ENCODE measurements at regions not wholly inside any gene's neighbourhood (a gene's known extent, or its start where the extent isn't known, plus 50 kb on each side); places are given as distances from the start of the nearest gene placed in this dataset.
"Not testable (repeated sequence)": the region's sequence is repeated elsewhere in the genome, so short reads cannot be mapped to it uniquely, and the experiment has no call there.

DNA sequence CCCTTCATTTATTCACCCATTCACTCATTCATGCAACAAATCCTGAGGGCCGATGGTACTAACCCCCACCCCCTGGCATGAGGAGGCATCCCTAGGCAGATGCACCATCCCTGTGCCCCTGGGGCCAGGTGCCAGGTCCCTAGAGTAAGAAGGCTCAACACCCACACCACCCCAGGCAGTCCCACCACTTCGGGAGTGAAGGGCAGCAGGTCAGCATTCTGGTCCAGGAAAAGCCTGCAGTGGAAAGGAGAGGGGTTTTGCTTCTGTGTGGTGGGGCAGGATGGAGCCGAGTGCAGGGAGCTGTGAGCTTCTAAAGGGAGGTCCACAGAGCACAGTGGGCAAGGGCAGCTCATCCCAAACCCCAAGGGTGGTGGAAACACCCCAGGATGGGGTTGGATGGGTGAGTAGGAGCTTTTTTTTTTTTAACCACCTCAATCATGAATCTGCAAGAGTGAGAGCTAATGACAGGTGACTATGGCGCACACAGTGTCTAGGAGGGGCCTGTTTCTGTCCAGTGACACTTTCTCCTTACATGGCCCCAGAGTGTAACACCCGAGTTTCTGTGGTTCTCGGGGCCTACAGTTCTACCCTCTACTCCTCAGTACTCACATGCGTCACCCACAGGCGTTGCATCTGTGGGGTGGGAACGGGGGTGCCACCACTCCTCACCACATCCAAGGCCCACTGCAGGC is 414.3 kb downstream of the TMEM121 start:
- TF ChIP-seq, protein P1, sequence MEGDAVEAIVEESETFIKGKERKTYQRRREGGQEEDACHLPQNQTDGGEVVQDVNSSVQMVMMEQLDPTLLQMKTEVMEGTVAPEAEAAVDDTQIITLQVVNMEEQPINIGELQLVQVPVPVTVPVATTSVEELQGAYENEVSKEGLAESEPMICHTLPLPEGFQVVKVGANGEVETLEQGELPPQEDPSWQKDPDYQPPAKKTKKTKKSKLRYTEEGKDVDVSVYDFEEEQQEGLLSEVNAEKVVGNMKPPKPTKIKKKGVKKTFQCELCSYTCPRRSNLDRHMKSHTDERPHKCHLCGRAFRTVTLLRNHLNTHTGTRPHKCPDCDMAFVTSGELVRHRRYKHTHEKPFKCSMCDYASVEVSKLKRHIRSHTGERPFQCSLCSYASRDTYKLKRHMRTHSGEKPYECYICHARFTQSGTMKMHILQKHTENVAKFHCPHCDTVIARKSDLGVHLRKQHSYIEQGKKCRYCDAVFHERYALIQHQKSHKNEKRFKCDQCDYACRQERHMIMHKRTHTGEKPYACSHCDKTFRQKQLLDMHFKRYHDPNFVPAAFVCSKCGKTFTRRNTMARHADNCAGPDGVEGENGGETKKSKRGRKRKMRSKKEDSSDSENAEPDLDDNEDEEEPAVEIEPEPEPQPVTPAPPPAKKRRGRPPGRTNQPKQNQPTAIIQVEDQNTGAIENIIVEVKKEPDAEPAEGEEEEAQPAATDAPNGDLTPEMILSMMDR (IDR thresholded peaks at IDR 0.05; ENCODE audit: unreplicated experiment), result no peak
- Mint-ChIP-seq H3K27ac (no peak overlapping the region), H3K27me3 (no peaks in the 10 kb centered on the region), H3K36me3 (ENCODE audit: insufficient read depth) (peaks cover 4% of the 10 kb centered on the region), H3K4me3 (ENCODE audit: low read depth) (no peak overlapping the region), H3K4me1 (ENCODE audit: low read depth) (no peaks in the 10 kb centered on the region), H3K9me3 (ENCODE audit: low read depth) (peaks cover 56% of the 10 kb centered on the region)
- no peak for DNase-seq (ENCODE audit: low spot score, unreplicated experiment)

DNA sequence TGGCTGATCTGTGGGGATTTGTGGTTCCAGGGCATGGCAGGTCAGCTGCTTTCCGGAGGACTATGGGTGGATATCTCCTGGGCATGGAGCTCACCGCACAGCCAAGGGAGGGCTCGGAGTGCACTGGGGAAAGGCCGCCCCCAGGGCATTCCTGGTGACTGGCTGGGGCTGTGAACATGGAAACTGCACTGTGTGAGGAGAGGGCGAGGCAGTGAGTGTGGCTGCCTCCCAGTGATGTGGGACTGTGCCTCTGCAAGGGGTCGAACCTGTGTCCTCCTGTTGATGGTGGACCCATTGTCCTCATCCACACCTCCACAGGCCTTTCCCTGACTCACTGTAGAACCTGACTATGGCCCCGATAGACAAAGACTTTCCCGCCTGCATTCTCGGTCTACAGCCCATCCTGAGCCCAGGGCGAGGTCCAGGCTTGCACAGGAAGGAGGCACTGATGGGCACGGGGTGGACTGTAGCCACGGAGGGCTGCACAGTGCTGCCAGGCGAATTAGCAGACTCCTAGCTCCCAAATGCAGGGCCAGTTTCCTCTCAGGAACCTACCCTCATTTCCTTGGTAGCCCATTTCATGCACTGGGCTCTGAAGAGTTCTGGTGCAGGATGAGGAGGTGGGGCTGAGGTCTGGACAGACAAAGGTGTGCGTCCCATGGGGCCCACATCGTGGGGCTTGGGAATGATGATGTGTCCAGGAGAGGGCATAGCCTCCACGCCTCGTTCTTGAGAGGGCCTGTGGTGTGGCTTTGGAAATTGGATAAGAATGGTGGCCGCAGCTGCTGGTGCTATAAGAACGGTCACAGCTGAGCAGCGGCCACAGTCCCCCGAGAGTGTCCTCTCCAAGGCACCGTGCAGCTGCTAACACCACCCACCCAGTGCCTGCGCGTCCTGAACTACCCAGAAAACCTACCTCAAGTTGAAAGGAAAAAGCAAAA is 415.1 kb downstream of the TMEM121 start:
- Mint-ChIP-seq H3K36me3 (ENCODE audit: insufficient read depth) (peaks cover 4% of the 10 kb centered on the region), H3K27me3 (no peaks in the 10 kb centered on the region), H3K4me1 (ENCODE audit: low read depth) (no peaks in the 10 kb centered on the region), H3K27ac (no peak overlapping the region), H3K9me3 (ENCODE audit: low read depth) (peaks cover 55% of the 10 kb centered on the region), H3K4me3 (ENCODE audit: low read depth) (no peak overlapping the region)
- TF ChIP-seq, protein P1 (IDR thresholded peaks at IDR 0.05; ENCODE audit: unreplicated experiment), result no peak
- no peak for DNase-seq (ENCODE audit: low spot score, unreplicated experiment)

DNA sequence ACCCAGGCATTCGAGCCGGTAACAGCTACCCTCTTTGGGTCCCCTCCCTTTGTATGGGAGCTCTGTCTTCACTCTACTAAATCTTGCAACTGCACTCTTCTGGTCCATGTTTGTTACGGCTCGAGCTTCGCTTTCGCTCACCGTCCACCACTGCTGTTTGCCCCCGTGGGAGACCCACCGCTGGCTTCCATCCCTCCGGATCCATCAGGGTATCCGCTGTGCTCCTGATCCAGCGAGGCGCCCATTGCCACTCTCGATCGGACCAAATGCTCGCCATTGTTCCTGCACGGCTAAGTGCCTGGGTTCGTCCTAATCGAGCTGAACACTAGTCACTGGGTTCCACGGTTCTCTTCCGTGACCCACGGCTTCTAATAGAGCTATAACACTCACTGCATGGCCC is 416.3 kb downstream of the TMEM121 start:
- DNase-seq (ENCODE audit: low spot score, unreplicated experiment); H3K4me3 Mint-ChIP-seq (ENCODE audit: low read depth); H3K27ac Mint-ChIP-seq; H3K36me3 Mint-ChIP-seq (ENCODE audit: insufficient read depth); H3K27me3 Mint-ChIP-seq; H3K4me1 Mint-ChIP-seq (ENCODE audit: low read depth): not testable (repeated sequence)
- H3K9me3 Mint-ChIP-seq (ENCODE audit: low read depth), result peaks cover 58% of the 10 kb centered on the region

DNA sequence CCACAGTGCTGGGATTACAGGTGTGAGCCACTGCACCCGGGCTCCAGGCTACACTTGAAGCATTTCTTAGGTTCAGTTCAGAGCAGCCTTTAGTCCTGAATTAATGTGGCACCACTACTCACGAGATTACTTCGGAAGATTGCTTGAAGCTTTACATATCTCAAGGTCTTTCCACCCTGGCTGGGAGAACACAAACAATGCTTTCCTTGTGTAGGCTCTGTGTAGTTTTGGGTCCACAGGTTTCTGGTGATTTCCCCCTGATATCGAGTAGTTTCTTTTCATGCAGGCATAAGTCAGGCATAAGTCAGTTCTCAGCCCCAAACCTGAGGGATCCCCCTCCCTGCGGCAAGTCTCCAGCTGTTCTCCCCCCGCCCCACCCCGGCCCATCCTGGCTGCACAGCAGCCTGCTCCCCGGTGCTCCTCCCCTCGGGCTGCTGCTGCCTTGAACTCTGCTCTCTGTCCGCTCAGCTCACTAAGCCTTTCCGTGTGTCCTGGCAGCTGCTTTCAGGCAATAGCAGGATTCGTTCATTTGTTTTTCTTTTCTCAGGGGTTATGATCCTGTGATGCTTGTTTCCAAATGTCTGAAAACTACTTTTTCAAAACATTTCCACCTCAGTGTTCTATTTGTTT is 417.7 kb downstream of the TMEM121 start:
- Mint-ChIP-seq H3K27me3 (no peaks in the 10 kb centered on the region), H3K4me1 (ENCODE audit: low read depth) (no peaks in the 10 kb centered on the region), H3K4me3 (ENCODE audit: low read depth) (no peak overlapping the region), H3K36me3 (ENCODE audit: insufficient read depth) (peaks cover 3% of the 10 kb centered on the region), H3K27ac (no peak overlapping the region), H3K9me3 (ENCODE audit: low read depth) (peaks cover 62% of the 10 kb centered on the region)
- no peak for DNase-seq (ENCODE audit: low spot score, unreplicated experiment)
- TF ChIP-seq, protein P1 (IDR thresholded peaks at IDR 0.05; ENCODE audit: unreplicated experiment), result no peak

DNA sequence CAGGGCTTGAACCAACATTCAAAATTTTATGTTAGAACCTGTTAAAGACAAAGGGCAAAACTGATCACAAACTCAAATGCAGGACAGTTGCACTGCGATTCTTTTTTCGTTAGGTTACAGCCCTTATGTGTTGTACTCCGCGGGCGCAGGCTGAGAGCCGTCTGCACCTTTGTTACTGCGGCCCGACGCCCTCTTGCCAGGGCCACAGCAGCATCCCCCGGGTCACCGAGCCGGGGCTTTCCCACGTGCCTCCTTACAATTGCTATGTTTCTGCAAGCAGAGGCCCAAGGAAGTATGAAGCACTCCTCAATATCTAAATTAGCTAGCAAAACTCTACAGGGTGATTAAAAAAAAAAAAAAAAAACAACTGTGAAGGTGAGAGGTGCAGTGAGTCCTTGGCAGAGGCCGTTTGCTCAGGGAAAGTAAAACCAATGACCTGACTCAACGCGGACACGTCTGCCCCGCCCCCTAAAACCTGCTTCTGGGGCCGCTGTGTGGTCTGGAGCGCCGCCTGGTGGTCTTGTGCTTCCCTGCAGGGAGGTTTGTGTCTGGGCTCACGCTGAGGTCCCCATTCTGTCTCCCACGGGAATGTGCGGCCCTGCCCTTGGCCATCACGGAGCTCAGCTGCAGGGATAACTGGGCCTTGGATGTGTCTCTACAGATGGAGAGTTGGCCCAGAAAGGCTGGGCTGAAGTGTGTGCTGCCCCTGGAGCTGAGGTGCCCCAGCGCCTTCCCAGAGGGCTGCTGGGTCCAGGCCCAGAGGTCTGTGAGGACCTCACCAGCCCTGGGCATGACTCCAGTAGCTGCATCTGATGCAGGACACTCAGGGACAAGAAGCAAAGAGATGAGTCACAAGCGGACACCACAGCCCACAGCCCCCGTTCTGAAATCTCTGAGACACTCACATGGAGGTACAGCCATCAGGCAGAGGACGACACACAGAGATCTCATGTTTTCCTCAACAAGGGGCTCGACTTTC is 418.5 kb downstream of the TMEM121 start:
- Mint-ChIP-seq H3K9me3 (ENCODE audit: low read depth) (peaks cover 59% of the 10 kb centered on the region), H3K36me3 (ENCODE audit: insufficient read depth) (peaks cover 4% of the 10 kb centered on the region), H3K27ac (no peak overlapping the region), H3K4me3 (ENCODE audit: low read depth) (no peak overlapping the region), H3K4me1 (ENCODE audit: low read depth) (no peaks in the 10 kb centered on the region), H3K27me3 (no peaks in the 10 kb centered on the region)
- no peak for DNase-seq (ENCODE audit: low spot score, unreplicated experiment)
- TF ChIP-seq, protein P1 (IDR thresholded peaks at IDR 0.05; ENCODE audit: unreplicated experiment), result no peak

All from progenitor cell of endocrine pancreas (in vitro differentiated cells).